Inferior parietal cortex (tissue), 1 donor: ENCODE measurements at regions not wholly inside any gene's neighbourhood (a gene's known extent, or its start where the extent isn't known, plus 50 kb on each side); places are given as distances from the start of the nearest gene placed in this dataset.
A peak's percentile ranks its signal among the peaks of the same experiment; 100 is the strongest.
"Not testable (repeated sequence)": the region's sequence is repeated elsewhere in the genome, so short reads cannot be mapped to it uniquely, and the experiment has no call there.

ENCODE experiments used
- DNase-seq: peaks from one replicate; pipeline ENCODE4 v3.0.0-alpha.2; 2016; ENCODE audit errors: extremely low spot score

DNA sequence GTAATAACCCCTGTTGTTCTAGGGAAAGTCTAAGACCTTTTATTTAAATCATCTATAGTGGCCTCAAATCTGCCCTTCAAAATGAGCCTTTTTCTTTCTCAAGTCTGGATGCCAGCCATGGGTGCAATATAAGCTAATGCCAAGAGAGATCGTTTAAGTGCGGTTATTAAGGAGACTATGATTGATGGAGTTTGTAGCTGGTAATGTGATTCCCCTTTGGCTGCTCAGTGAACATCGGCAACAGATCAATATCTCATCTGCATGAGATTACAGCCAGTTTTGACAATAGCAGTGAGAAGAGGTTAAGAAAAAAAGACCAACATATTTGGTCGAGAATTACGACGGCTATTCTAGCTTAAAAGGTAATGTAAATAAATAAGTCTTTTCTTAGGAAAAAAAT lies 1049.4 kb upstream of the NUDT12 start:
- no peak for DNase-seq

DNA sequence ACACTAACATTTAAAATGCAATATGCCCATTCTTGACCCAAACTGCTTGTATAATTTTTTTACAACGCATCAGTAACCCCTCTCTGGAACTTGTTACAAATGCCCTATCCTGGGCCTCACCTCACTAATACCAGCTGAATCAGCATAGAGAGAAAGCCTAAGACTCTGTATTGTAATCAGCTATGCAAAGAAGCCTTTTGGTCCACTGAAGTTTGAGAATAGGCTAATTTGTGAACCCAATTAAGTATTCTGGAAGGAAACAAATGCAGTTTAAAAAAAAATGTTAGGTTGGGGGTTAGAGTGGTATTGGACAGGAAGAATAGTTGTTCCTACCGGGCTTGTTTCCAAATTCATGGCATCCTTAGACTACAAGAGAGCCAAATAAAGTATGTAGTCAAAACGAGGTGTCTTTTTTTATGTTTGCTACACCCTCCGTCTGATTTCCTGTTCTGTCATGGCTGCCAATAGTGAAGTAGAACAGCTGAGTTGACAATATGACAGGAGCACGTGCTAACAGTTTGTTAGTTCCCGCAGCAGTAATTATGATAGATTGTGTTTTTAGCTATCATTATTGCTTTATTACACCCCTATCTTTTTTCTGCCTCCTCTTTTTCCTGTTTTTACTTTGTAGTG lies 1048.7 kb upstream of the NUDT12 start:
- DNase-seq = no peak

DNA sequence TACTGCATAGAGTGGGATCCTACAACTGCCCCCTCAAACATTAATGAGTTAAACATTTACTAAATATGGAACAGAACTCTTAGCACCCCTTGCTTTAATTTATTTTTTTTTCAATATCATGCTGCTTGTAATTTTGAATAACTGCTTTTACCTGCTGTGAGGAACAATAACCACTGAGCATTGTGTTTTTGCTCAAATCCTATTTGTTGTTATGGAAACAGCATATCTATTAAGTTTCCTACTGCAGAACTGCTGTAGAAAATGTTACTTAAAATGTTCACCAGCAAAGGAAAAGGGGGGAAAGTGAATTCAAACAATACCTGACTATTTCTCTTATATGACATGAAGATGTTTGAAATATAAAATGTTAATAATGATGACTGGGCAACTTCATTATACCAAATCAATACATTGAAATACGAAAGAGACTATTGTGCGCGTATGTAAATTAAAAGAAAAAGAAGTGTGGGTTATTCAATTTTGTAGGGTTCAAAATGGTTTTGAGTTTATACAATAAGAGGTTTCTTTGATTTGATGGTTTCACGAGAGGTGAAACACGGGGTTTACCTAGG lies 1043.8 kb upstream of the NUDT12 start:
- DNase-seq = no peak

DNA sequence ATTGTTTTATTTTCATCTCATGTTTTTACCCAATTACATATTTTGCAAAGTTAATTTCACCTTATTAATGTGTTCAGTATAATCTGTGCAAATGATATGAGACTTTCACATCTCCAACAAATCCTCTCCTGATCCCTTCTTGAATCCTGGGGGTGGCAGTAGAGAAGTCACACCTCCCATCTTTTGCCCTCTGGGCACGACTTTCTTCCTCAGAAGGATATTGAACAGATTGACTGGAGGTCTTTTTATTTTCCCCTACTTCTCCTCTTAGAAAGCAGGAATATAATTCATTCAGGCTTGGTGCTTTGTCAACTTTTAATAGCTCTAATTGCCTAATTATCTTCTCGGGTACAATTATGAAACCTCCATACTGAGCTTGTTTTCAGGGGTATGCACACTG lies 1037.1 kb upstream of the NUDT12 start:
- DNase-seq = no peak

DNA sequence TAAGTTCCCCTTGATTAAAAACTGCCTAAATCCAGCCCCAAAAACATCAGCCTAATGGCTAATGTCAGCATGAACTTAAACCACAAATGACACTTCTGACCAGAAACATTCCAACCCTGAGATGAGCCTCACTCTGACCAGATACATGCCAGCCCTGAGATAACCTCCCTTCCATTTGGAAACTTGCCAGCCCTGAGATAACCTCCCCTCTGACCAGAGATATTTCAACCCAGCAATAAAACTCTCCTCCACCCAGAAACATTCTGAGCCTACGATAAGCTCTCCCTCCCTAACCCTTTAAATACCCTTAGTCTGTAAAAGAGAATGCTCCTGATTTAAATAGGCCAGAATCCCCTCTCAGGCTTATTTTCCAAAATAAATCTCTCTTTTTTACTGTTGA lies 1035.7 kb upstream of the NUDT12 start:
- DNase-seq = no peak

DNA sequence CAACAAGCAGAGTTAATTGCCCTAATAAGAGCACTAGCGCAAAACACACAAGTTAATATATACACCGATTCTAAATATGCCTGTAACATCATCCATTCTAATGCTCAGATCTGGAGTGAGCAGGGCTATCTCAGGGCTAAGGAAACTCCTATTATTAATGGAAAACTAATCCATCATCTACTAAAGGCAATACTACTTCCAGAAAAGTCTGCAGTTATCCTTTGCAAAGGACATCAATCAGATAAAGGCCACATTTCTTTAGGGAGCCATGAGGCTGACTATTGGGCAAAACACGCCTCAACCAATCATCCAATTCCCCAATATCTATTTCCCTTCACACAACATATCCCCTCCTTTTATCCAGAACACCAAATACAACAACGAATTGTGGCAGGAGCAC lies 1032.3 kb upstream of the NUDT12 start:
- no peak for DNase-seq

DNA sequence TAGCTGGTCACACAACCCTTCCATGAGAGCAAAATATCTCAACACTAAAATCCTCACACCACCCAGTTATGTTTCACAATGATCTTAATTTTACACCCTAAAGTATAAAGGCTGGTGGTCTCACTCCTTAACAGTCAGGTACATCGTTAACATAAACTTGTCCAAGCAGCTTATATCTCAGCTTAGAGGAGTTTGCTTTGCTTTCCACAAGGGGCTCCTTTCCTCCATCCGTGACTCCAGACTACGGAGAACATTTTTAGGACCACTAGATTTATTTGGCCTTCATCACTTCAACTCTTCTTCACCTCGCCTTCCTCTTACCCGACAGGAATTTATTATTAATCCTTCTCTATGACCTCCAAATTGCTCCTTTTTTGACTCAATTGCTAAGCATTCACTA lies 1014.1 kb upstream of the NUDT12 start:
- no peak for DNase-seq

DNA sequence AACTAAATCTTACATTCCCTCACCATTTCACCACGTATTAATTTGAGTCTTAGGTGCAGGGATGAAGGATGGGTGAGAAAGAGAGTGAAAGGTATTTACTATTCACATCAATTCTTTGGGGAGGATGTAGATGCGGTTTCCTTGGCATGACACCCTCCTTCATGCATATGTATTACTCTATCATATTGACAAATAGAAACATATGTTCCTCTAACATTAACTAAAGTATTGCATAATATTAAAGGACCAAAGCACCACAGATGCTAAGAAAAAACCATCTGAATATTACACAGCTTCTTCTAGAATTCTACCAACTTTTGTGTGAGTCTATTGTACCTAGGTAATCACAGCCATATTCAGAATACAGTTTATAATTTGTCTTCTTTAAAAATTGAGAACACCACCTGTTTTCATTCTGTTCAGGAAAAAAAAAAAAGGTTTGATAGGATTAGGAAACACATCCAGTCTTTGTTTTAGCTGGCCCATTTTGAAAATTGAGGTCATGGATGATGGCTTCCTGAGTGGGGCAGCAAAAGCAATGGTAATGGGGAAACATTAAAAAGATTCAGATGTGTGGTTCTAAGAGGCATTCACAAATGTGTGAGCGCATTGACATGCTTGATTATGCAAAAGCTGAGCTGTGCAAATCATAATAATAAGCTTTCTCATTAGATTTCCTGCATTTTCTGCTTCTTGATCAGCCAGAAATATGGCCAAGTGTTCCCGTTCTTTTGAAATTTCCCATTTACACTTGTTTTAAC lies 1011.5 kb upstream of the NUDT12 start:
- DNase-seq = peak; percentile 13

DNA sequence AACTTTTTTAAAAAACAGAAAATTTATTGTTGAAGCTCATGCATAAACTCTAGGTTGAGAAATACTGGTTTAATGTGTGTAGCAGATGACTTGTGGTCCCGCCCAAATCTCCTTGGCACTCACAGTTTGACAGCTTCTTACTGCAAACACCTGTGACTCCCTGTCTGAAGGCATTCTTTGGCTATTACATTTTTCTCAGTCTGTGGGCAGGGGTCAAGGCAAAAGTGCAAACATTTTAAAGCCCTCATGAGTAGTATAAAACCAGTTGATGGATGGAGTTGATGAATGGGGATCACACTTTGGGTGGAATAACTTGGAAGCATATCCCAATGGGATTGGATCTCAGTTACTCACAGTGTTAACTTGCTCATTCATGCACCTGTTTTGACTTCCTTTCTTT lies 1007.0 kb upstream of the NUDT12 start:
- no peak for DNase-seq

DNA sequence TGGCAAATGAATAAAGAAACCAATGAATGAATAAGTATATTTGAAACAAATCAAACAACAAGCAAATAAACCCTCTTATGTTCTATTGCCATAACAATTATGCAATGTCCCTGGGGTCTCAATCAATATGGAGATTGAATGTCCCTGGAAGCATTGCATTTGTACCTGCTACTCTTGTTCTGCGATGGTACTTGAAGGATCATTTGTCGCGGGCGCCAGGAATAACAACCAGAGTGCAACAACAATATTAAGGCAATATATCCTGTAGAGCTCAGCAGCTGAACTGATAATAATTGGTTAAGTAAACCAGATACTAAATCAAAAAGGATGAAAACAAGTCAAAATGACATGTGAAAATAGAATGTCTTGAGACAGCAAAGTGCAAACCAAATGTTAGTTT lies 1001.9 kb upstream of the NUDT12 start:
- no peak for DNase-seq

DNA sequence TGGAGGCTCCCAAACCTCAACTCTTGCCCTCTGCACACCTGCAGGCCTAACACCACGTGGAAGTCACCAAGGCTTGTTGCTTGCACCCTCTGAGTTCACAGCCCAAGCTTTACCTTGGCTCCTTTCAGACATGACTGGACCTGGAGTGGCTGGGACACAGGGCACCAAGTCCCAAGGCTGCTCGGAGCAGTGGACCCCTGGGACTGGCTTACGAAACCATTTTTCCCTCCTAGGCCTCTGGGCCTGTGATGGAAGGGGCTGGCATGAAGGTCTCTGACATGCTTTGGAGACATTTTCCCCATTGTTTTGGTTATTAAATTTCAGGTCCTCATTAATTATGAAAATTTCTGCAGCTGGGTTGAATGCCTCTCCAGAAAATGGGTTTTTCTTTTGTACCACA lies 994.4 kb upstream of the NUDT12 start:
- no peak for DNase-seq

DNA sequence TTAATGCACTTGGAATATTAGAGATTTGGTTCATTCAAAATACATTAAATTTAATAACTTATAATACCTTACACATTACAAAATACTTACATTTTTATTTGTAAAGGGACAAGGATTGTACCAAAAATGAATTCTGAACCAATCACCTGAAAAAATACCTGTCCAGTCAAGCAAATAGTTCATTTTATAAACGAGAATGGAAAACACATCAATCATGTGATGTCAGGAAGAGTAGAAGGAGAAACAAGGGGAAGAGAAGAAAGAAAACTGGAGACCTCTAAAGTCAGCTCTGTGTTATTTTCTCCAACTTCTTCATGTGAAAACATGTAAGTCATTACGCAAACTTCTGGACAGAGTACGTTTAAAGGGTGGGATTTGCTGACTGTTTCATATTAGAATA lies 989.0 kb upstream of the NUDT12 start:
- DNase-seq = no peak

DNA sequence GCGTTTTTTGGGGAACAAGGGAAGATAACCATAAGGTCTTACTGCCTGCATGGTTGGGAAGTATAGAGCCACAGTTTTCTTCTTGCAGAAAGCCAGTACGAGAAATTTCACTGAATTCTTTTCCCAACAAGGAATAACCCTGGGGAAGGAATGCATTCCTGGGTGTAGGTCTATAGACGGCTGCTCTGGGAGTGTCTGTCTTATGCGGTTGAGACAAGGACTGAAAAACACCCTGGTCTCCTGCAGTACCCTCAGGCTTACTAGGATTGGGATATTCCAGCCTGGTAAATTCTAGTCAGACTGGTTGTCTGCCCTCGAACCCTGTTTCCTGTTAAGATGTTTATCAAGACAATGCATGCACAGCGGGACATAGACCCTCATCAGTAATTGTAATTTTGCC lies 984.3 kb upstream of the NUDT12 start:
- DNase-seq = not testable (repeated sequence)

DNA sequence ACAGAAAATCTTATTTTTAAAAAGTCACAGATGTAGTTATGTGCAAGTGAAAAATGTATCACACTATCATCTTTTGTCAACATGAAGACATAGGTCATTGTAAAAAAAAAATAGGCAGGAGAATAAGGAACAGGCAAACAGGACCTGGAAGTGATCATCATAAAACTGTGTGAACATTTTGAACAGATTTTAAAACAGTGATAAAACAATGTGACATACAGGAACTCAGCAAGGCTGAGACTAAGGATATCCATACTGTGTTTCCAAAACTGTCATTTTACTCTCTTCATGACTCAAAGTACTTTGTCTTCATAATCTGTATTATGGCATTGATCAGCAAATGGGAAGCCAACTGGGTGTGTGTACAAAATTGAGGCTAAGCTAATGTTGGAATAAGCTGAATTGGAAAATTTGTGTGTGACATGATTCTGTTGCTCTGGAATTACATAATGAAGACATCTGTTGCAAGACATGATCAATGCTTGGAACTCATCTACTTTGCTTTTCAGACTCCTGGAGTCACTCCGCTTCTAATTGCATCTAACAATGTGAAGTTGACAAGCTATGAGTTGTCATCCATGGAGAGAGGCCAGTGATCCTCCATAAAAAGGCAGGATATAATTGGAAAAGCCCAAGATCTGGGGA lies 978.7 kb upstream of the NUDT12 start:
- DNase-seq = peak; percentile 2

DNA sequence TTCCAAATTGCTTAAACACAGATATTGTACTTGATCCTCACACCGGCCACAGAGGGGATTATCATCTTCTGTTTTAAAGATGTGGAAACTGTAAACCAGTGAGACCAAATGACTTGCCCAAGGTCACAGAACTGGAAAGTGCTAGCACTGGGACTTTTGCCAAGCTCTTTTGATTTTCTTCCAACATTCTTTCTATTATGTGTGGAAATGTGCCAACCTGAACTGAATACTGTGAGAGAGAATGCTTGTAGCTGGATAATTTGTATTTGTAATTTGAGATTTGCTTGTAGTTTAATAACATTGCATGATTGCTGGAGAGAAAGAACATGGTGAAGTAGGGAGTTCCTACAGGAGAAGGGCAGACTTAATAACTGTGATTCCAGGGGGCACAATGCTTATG lies 977.9 kb upstream of the NUDT12 start:
- no peak for DNase-seq

DNA sequence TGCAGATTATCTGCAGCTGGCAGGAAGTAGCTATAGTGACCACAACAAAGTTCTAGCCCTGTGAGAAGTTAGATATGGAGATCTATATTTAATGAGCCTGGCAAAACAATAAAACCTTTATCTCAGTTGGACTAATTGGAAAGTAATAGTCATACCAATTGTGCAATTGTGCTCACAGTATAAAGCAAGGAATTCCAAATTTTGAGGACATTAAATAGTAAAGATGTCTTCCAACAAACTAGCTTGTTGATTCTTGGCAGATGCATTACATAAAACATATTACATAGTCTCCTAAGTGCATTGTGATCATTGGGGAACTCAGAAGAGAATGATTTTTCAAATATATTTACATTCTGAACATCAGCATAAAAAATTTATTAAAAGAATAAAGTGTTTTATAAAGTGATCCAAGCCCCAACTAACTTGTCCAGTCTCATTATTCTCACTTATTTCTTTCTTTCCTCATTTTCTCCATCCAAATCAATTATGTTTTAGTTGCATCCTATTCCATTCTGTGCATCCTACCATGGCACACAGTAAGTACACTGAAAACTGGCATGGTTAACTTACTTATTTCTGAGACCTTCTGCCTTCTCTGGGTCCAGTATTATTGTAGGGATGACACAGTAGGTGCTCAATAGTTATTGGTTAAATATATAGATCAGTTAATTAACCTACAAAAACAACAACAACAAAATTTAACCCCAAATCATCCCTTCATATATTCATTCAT lies 977.2 kb upstream of the NUDT12 start:
- DNase-seq = no peak

DNA sequence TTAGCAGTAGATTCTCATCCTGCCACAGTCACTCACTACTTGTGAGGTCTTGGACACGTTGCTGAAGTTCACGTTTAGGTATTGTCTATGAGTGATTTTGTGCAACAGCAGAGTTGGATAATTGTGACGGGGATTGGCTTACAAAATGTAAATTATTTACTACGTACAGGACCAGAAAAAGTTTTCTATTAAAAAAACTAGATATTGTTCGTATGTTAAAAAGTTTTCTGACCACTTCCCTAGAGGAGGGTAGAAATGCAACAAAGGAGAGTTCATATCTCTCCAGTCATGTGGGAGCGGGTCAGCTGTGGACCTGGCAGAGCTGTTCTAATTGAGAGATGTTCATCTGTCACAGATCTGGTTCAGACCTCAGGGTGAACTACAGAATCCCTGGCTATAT lies 976.1 kb upstream of the NUDT12 start:
- DNase-seq = no peak

DNA sequence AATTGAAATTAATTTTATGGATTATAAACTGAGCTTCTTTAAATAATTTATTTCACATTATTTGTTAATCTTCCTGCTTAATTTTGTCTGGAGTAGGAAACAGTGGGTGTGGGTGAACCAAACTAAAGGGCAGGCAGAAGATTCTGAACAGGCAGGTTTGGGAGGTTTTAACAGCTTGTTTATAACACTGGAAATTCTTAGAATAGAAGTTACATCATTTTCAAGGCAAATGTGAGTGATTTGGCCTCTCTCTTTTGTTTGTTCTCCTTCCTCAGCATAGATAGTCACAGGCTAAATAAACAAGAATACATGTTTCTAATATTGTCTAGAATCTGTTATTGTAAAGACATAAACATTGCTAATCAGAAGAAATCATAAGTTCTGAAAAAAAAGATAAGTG lies 970.9 kb upstream of the NUDT12 start:
- DNase-seq = no peak

DNA sequence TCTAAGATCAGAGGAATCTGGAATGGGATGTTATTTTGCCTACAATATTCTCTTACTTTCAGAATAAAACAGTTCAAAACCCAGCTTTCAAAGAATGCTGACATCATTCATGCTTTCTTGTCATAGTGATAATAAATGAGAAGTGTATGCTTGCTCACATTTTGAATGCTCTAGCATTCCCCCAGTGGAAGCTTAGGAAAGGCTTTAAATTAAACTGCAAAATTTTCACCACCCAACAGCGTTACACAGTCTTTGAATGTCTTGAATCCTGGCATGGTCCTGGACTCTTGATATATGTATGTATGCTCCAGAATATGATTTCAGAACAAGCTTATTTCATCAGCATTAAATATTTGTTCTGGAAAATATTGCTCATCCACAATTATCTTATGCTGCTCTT lies 964.3 kb upstream of the NUDT12 start:
- no peak for DNase-seq

DNA sequence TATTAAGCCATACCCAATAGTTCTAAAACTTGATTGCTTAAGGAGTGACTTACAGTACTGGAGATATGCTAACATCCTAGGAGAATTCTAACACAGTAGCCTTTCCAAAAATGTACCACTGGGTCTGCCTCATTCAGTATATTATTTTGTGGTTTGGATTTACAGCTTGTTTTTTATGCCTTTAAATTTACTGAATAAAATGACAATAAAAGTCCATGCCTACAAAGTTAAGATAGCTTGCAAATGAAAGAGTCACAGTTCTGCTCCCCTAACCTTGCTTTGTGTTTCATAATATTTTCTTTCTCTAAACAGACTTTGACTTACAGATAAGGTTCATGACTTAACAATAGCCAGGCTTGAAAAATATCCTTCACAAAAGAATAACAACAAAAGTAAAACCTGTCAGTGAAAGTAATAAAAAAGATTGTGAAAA lies 951.1 kb upstream of the NUDT12 start:
- no peak for DNase-seq

DNA sequence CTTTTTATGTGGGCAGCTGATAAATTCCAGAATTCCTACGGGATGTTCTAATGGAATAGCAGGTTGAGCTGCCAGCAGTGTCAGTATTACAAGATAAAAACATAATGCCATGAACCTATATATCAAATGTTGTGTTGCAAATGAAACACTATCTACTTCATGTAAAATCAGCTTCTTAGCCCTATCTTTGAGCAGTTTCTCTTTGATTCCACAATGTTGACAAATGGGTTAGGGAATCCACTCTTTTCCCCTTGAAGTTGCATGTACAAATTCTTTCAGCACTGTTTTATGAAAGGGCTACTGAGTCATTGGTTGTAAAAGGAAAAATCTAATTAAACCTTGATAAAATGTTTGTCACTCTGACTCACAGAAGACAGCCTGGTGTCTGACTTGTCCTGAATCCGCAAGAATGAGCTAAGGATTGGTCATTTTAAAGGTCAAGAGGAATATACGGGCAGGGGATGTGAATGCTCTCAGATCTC lies 950.6 kb upstream of the NUDT12 start:
- DNase-seq = no peak
